ENCODE measurements at regions not wholly inside any gene's neighbourhood (a gene's known extent, or its start where the extent isn't known, plus 50 kb on each side); places are given as distances from the start of the nearest gene placed in this dataset.

- DNase-seq = no peak
- Histone ChIP-seq H3K9me3 (ENCODE audit: control insufficient read depth, low read length) (no peaks in the 10 kb centered on the region), H3K4me1 (ENCODE audit: control insufficient read depth, insufficient read depth, low read length) (no peaks in the 10 kb centered on the region), H3K27me3 (ENCODE audit: control insufficient read depth, insufficient read depth) (no peaks in the 10 kb centered on the region), H3K4me3 (ENCODE audit: low read length) (no peak overlapping the region), H3K27ac (ENCODE audit: low read length) (no peak overlapping the region)
- 75% methylated on average over 2 of the region's 2 CpGs for WGBS
- ATAC-seq = no peak
- intact Hi-C loops (cut with DNase I) = no loop called here
These were observed 89.1 kb upstream of the KLF14 start for GRCh38 chr7:130823060-130823459.

GRCh38 chr7:130825819-130826218, 91.8 kb upstream of the KLF14 start:
- H3K4me3 ChIP-seq (ENCODE audit: low read length) = no peak overlapping the region
- H3K4me1 ChIP-seq (ENCODE audit: control insufficient read depth, insufficient read depth, low read length) = no peaks in the 10 kb centered on the region
- ATAC-seq (no peak), DNase-seq (no peak)
- H3K27ac ChIP-seq (ENCODE audit: low read length) = no peak overlapping the region
- intact Hi-C loops (cut with DNase I) = no loop called here
- no peaks in the 10 kb centered on the region for H3K27me3 ChIP-seq (ENCODE audit: control insufficient read depth, insufficient read depth)
- no peaks in the 10 kb centered on the region for H3K9me3 ChIP-seq (ENCODE audit: control insufficient read depth, low read length)

- ATAC-seq = peak in 1 of 2 donors; percentile 40
- Histone ChIP-seq H3K27me3 (ENCODE audit: control insufficient read depth, insufficient read depth) (no peaks in the 10 kb centered on the region), H3K9me3 (ENCODE audit: control insufficient read depth, low read length) (no peaks in the 10 kb centered on the region), H3K4me3 (ENCODE audit: low read length) (no peak overlapping the region), H3K4me1 (ENCODE audit: control insufficient read depth, insufficient read depth, low read length) (no peaks in the 10 kb centered on the region), H3K27ac (ENCODE audit: low read length) (no peak overlapping the region)
- intact Hi-C loops (cut with DNase I) = no loop called here
- DNase-seq = no peak
- 84% methylated on average over 2 of the region's 2 CpGs for WGBS
These were observed 95.4 kb upstream of the KLF14 start for GRCh38 chr7:130829415-130829814.

GRCh38 chr7:130831322-130831721, 97.3 kb upstream of the KLF14 start:
- Histone ChIP-seq H3K9me3 (ENCODE audit: control insufficient read depth, low read length) (no peaks in the 10 kb centered on the region), H3K4me1 (ENCODE audit: control insufficient read depth, insufficient read depth, low read length) (no peaks in the 10 kb centered on the region), H3K27me3 (ENCODE audit: control insufficient read depth, insufficient read depth) (no peaks in the 10 kb centered on the region), H3K4me3 (ENCODE audit: low read length) (no peak overlapping the region), H3K27ac (ENCODE audit: low read length) (no peak overlapping the region)
- ATAC-seq (no peak), DNase-seq (no peak)
- 54% methylated on average over 3 of the region's 3 CpGs for WGBS
- intact Hi-C loops (cut with DNase I) = no loop called here

GRCh38 chr7:130831817-130832481, 97.9 kb upstream of the KLF14 start:
- ATAC-seq = no peak
- intact Hi-C loops (cut with DNase I) = no loop called here
- no peaks in the 10 kb centered on the region for H3K27me3 ChIP-seq (ENCODE audit: control insufficient read depth, insufficient read depth)
- DNase-seq = no peak
- no peaks in the 10 kb centered on the region for H3K9me3 ChIP-seq (ENCODE audit: control insufficient read depth, low read length)
- H3K27ac ChIP-seq (ENCODE audit: low read length) = no peak overlapping the region
- H3K4me1 ChIP-seq (ENCODE audit: control insufficient read depth, insufficient read depth, low read length) = no peaks in the 10 kb centered on the region
- WGBS = 31% methylated on average over 6 of the region's 6 CpGs
- H3K4me3 ChIP-seq (ENCODE audit: low read length) = no peak overlapping the region

GRCh38 chr7:130838738-130839137, 104.7 kb upstream of the KLF14 start:
- intact Hi-C loops (cut with DNase I) = no loop called here
- WGBS = 74% methylated on average over 1 of the region's 1 CpG
- DNase-seq (no peak), ATAC-seq (no peak)
- no peak overlapping the region for H3K27ac ChIP-seq (ENCODE audit: low read length)
- H3K27me3 ChIP-seq (ENCODE audit: control insufficient read depth, insufficient read depth) = no peaks in the 10 kb centered on the region
- no peak overlapping the region for H3K4me3 ChIP-seq (ENCODE audit: low read length)
- H3K9me3 ChIP-seq (ENCODE audit: control insufficient read depth, low read length) = no peaks in the 10 kb centered on the region
- H3K4me1 ChIP-seq (ENCODE audit: control insufficient read depth, insufficient read depth, low read length) = no peaks in the 10 kb centered on the region

GRCh38 chr7:130840599-130840998, 106.6 kb upstream of the KLF14 start:
- intact Hi-C loops (cut with DNase I) = no loop called here
- 90% methylated on average over 2 of the region's 2 CpGs for WGBS
- no peaks in the 10 kb centered on the region for H3K4me1 ChIP-seq (ENCODE audit: control insufficient read depth, insufficient read depth, low read length)
- no peaks in the 10 kb centered on the region for H3K9me3 ChIP-seq (ENCODE audit: control insufficient read depth, low read length)
- no peaks in the 10 kb centered on the region for H3K27me3 ChIP-seq (ENCODE audit: control insufficient read depth, insufficient read depth)
- DNase-seq (no peak), ATAC-seq (no peak)
- H3K27ac ChIP-seq (ENCODE audit: low read length) = no peak overlapping the region
- H3K4me3 ChIP-seq (ENCODE audit: low read length) = no peak overlapping the region

- Histone ChIP-seq H3K4me3 (ENCODE audit: low read length) (no peak overlapping the region), H3K27me3 (ENCODE audit: control insufficient read depth, insufficient read depth) (no peaks in the 10 kb centered on the region), H3K27ac (ENCODE audit: low read length) (no peak overlapping the region), H3K9me3 (ENCODE audit: control insufficient read depth, low read length) (no peaks in the 10 kb centered on the region), H3K4me1 (ENCODE audit: control insufficient read depth, insufficient read depth, low read length) (no peaks in the 10 kb centered on the region)
- intact Hi-C loops (cut with DNase I) = no loop called here
- 61% methylated on average over 7 of the region's 7 CpGs for WGBS
- DNase-seq = no peak
- no peak for ATAC-seq
These were observed 107.4 kb upstream of the KLF14 start for GRCh38 chr7:130841416-130841815.

GRCh38 chr7:130843703-130844102, 109.7 kb upstream of the KLF14 start:
- DNase-seq (no peak), ATAC-seq (no peak)
- Histone ChIP-seq H3K27me3 (ENCODE audit: control insufficient read depth, insufficient read depth) (no peaks in the 10 kb centered on the region), H3K9me3 (ENCODE audit: control insufficient read depth, low read length) (no peaks in the 10 kb centered on the region), H3K27ac (ENCODE audit: low read length) (no peak overlapping the region), H3K4me1 (ENCODE audit: control insufficient read depth, insufficient read depth, low read length) (no peaks in the 10 kb centered on the region), H3K4me3 (ENCODE audit: low read length) (no peak overlapping the region)
- WGBS = 89% methylated on average over 11 of the region's 11 CpGs
- intact Hi-C loops (cut with DNase I) = no loop called here

GRCh38 chr7:130844811-130845580, 111.0 kb upstream of the KLF14 start:
- Histone ChIP-seq H3K4me3 (ENCODE audit: low read length) (no peak overlapping the region), H3K9me3 (ENCODE audit: control insufficient read depth, low read length) (no peaks in the 10 kb centered on the region), H3K4me1 (ENCODE audit: control insufficient read depth, insufficient read depth, low read length) (no peaks in the 10 kb centered on the region), H3K27me3 (ENCODE audit: control insufficient read depth, insufficient read depth) (no peaks in the 10 kb centered on the region), H3K27ac (ENCODE audit: low read length) (no peak overlapping the region)
- no peak for ATAC-seq
- peak in 1 of 3 donors; percentile 25 for DNase-seq
- intact Hi-C loops (cut with DNase I) = no loop called here
- WGBS = 74% methylated on average over 11 of the region's 11 CpGs

GRCh38 chr7:130845581-130846085, 111.6 kb upstream of the KLF14 start:
- ATAC-seq = no peak
- intact Hi-C loops (cut with DNase I) = no loop called here
- 68% methylated on average over 11 of the region's 11 CpGs for WGBS
- Histone ChIP-seq H3K27me3 (ENCODE audit: control insufficient read depth, insufficient read depth) (no peaks in the 10 kb centered on the region), H3K27ac (ENCODE audit: low read length) (no peak overlapping the region), H3K9me3 (ENCODE audit: control insufficient read depth, low read length) (no peaks in the 10 kb centered on the region), H3K4me1 (ENCODE audit: control insufficient read depth, insufficient read depth, low read length) (no peaks in the 10 kb centered on the region), H3K4me3 (ENCODE audit: low read length) (no peak overlapping the region)
- no peak for DNase-seq
